Osteoblast (primary cell): ENCODE measurements at regions not wholly inside any gene's neighbourhood (a gene's known extent, or its start where the extent isn't known, plus 50 kb on each side); places are given as distances from the start of the nearest gene placed in this dataset.
"Not testable (repeated sequence)": the region's sequence is repeated elsewhere in the genome, so short reads cannot be mapped to it uniquely, and the experiment has no call there.

Experiments
- DNase-seq: peaks from one replicate; pipeline ENCODE4 v3.0.0; 2011; ENCODE audit warnings: low spot score, mixed read lengths; ENCODE audit not compliant: insufficient read length; ENCODE audit errors: missing footprints
- H2AFZ ChIP-seq: 2 replicates; pipeline ENCODE4 v1.6.0; 2011; ENCODE audit warnings: mild to moderate bottlenecking, low read length
- H3K27ac ChIP-seq: 2 replicates; pipeline ENCODE4 v1.5.1; 2011; ENCODE audit warnings: mild to moderate bottlenecking, low read depth, low read length, moderate library complexity
- H3K27me3 ChIP-seq: 2 replicates; pipeline ENCODE4 v1.6.0; 2012; ENCODE audit warnings: mild to moderate bottlenecking, control low read depth, inconsistent platforms, low read length, moderate library complexity; ENCODE audit not compliant: insufficient read depth
- H3K36me3 ChIP-seq: 2 replicates; pipeline ENCODE4 v1.5.1; 2011; ENCODE audit warnings: mild to moderate bottlenecking, low read length, control low read depth, moderate library complexity; ENCODE audit not compliant: insufficient read depth
- H3K4me1 ChIP-seq: 2 replicates; pipeline ENCODE4 v1.5.1; 2011; ENCODE audit warnings: mild to moderate bottlenecking, low read length, control low read depth, moderate library complexity; ENCODE audit not compliant: insufficient read depth
- H3K4me2 ChIP-seq: 2 replicates; pipeline ENCODE4 v1.6.0; 2011; ENCODE audit warnings: mild to moderate bottlenecking, low read length; ENCODE audit not compliant: insufficient read depth
- H3K4me3 ChIP-seq: fragments of 200-600 bp; sonication (generic); 3 replicates; pipeline ENCODE4 v1.5.1; 2012; ENCODE audit warnings: mild to moderate bottlenecking, low read length, inconsistent platforms; ENCODE audit not compliant: insufficient read depth
- H3K79me2 ChIP-seq: 2 replicates; pipeline ENCODE4 v1.6.0; 2012; ENCODE audit warnings: mild to moderate bottlenecking, low read length, control low read depth, inconsistent platforms; ENCODE audit not compliant: insufficient read depth
- H3K9me3 ChIP-seq: 2 replicates; pipeline ENCODE4 v1.5.1; 2011; ENCODE audit warnings: low read depth, low read length, control low read depth
- H4K20me1 ChIP-seq: 2 replicates; pipeline ENCODE4 v1.6.0; 2012; ENCODE audit warnings: mild to moderate bottlenecking, low read length, control low read depth; ENCODE audit not compliant: insufficient read depth
- TF ChIP-seq, protein P1 (sequence below): IDR thresholded peaks from 2 replicates; pipeline ENCODE4 v1.5.1; 2011; ENCODE audit warnings: mild to moderate bottlenecking, low read depth, low read length, moderate library complexity; ENCODE audit errors: extremely low read depth

DNA sequence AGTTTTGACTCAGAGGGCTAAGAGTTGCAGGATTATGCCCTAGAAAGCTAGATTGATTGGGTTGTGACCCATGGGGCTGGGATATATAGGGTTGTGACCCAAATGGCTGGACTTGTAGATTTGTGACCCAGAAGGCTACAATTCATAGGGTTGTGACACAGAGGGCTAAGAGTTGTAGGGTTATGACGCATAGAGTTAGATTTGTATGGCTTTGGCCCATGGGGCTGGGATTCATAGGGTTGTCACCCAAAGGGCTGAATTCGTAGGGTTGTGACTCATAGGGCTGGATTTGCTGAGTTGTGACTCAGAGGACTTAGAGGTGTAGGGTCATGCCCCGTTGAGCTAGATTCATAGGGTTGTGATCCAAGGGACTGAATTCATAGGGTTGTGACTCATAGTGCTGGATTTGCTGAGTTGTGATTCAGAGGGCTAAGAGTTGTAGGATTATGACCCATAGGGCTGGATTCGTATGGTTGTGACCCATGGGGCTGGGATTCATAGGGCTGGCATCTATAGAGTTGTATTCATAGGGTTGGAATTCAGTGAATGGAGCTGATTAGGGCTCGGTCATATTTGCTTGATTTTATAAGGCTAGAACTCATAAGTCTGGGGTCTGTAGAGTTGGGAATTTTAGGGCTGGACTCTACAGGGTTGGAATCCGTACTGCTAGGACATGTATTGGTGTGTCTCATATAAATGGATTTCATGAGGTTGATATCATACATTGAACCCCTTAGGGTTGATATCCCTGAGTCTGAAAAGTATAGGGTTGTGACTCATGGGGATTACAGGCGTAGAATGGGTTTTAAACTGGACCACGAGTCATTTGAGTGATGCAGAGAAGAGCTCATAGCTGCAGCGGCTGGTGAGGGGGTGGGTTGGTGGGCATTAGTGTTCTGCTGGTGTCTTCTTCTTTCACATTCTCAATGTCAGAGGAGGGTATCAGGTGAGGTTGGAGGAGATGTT lies 125.7 kb downstream of the CRLF2 start:
- H3K36me3 ChIP-seq, result no peaks in the 10 kb centered on the region
- H4K20me1 ChIP-seq, result no peaks in the 10 kb centered on the region
- H3K9me3 ChIP-seq, result no peaks in the 10 kb centered on the region
- H3K4me1 ChIP-seq, result no peaks in the 10 kb centered on the region
- no peak overlapping the region for H3K4me2 ChIP-seq
- no peaks in the 10 kb centered on the region for H3K79me2 ChIP-seq
- no peak overlapping the region for H2AFZ ChIP-seq
- no peak overlapping the region for H3K4me3 ChIP-seq
- TF ChIP-seq, protein P1, sequence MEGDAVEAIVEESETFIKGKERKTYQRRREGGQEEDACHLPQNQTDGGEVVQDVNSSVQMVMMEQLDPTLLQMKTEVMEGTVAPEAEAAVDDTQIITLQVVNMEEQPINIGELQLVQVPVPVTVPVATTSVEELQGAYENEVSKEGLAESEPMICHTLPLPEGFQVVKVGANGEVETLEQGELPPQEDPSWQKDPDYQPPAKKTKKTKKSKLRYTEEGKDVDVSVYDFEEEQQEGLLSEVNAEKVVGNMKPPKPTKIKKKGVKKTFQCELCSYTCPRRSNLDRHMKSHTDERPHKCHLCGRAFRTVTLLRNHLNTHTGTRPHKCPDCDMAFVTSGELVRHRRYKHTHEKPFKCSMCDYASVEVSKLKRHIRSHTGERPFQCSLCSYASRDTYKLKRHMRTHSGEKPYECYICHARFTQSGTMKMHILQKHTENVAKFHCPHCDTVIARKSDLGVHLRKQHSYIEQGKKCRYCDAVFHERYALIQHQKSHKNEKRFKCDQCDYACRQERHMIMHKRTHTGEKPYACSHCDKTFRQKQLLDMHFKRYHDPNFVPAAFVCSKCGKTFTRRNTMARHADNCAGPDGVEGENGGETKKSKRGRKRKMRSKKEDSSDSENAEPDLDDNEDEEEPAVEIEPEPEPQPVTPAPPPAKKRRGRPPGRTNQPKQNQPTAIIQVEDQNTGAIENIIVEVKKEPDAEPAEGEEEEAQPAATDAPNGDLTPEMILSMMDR, result no peak
- H3K27ac ChIP-seq, result no peak overlapping the region
- DNase-seq, result no peak
- no peaks in the 10 kb centered on the region for H3K27me3 ChIP-seq

DNA sequence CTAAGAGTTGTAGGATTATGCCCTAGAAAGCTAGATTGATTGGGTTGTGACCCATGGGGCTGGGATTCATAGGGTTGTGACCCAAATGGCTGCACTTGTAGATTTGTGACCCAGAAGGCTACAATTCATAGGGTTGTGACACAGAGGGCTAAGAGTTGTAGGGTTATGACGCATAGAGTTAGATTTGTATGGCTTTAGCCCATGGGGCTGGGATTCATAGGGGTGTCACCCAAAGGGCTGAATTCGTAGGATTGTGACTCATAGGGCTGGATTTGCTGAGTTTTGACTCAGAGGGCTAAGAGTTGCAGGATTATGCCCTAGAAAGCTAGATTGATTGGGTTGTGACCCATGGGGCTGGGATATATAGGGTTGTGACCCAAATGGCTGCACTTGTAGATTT lies 126.6 kb downstream of the CRLF2 start:
- not testable (repeated sequence) for DNase-seq, H3K27me3 ChIP-seq, H3K79me2 ChIP-seq, H3K4me3 ChIP-seq, H3K4me1 ChIP-seq, H3K27ac ChIP-seq, H3K9me3 ChIP-seq, H3K36me3 ChIP-seq, H4K20me1 ChIP-seq, H2AFZ ChIP-seq, H3K4me2 ChIP-seq

DNA sequence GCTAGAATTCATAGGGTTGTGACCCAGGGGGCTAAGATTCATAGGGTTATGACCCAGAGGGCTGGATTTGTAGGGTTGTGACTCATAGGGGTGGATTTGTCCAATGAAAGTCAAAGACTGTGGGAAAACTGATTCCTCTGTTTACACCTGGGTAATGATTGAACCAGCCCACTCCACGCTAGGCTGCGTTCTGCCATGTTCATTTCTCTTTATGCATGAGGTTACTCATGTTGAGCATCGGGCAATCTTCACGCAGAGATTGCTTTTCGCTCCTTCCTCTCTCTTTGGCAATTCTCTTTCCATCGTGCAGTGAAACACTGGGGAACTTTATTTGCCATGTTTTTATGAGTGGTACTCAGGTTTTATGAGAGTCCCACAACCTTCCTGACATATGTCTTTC lies 127.8 kb downstream of the CRLF2 start:
- no peak overlapping the region for H3K27ac ChIP-seq
- no peaks in the 10 kb centered on the region for H3K36me3 ChIP-seq
- H4K20me1 ChIP-seq, result no peaks in the 10 kb centered on the region
- H2AFZ ChIP-seq, result no peak overlapping the region
- no peak overlapping the region for H3K4me3 ChIP-seq
- H3K4me2 ChIP-seq, result no peak overlapping the region
- H3K79me2 ChIP-seq, result no peaks in the 10 kb centered on the region
- H3K4me1 ChIP-seq, result no peaks in the 10 kb centered on the region
- no peaks in the 10 kb centered on the region for H3K9me3 ChIP-seq
- H3K27me3 ChIP-seq, result no peaks in the 10 kb centered on the region
- DNase-seq, result no peak
- TF ChIP-seq, protein P1, result no peak

DNA sequence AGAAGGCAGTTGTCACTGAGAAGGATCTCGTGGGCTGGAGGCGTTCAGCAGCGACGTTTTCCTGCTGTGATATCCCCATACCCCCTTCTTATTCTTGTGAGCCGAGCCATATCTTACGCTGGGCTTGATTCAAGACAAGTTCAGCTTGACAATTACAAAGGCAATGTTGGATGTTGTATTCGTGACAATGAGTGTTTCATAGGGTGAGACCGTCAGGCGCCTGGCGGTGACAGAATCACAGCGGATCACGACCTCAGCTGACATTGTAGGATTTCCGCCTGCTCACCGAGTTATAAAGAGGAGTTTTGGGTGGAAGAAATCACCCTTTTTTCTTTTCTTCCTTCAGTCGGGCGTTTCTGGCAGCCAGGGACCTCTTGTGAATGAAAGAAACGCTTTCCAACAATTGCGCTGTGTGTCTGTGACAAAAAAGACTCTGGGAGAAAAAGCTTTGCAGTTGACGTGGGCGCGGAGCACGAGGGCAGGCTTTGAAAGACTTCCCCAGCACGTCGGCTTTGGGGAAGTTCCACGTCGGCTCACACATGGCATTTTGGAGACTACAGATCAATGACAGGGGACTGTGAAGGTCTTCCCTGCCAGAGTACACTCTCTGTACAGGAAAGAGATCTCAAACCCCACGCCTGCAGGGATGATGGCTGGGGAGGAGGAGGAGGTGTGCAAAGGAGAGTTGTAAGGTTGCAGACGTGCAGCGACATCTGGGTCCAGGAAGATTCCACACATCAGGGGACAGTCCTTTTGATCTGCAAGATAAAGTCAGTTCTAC lies 135.4 kb downstream of the CRLF2 start:
- H2AFZ ChIP-seq, result no peak overlapping the region
- no peak overlapping the region for H3K4me2 ChIP-seq
- H3K79me2 ChIP-seq, result no peaks in the 10 kb centered on the region
- no peaks in the 10 kb centered on the region for H3K4me1 ChIP-seq
- TF ChIP-seq, protein P1, result no peak
- no peaks in the 10 kb centered on the region for H3K9me3 ChIP-seq
- no peaks in the 10 kb centered on the region for H3K27me3 ChIP-seq
- no peaks in the 10 kb centered on the region for H4K20me1 ChIP-seq
- no peaks in the 10 kb centered on the region for H3K36me3 ChIP-seq
- DNase-seq, result no peak
- no peak overlapping the region for H3K27ac ChIP-seq
- no peak overlapping the region for H3K4me3 ChIP-seq
